Left lung (tissue), 4 donors: ENCODE measurements at regions not wholly inside any gene's neighbourhood (a gene's known extent, or its start where the extent isn't known, plus 50 kb on each side); places are given as distances from the start of the nearest gene placed in this dataset.

Source experiments
- ATAC-seq: fragments of 200-7000 bp; cut with Tn5 transposase; one replicate; pipeline ENCODE4 v1.9.1; 2020; ENCODE audit warnings: moderate library complexity
- DNase-seq, 4 donors: peaks; one replicate each; pipeline ENCODE4 v3.0.0-alpha.2; 2013 to 2020
- H3K27ac ChIP-seq, 2 donors: fragments of 200-600 bp; sonication (generic) in 1 of 2; one replicate each; pipeline versions ENCODE4 v1.5.0 to v1.8.0; 2020 to 2021
- H3K27me3 ChIP-seq, 2 donors: fragments of 200-600 bp; sonication (generic) in 1 of 2; one replicate each; pipeline versions ENCODE4 v1.5.0 to v1.8.0; 2020 to 2021
- H3K36me3 ChIP-seq, 2 donors: fragments of 200-600 bp; sonication (generic) in 1 of 2; one replicate each; pipeline versions ENCODE4 v1.5.0 to v1.8.0; 2020 to 2021
- H3K4me1 ChIP-seq, 2 donors: fragments of 200-600 bp; one replicate each; pipeline ENCODE4 v1.8.0; 2021
- H3K4me3 ChIP-seq, 2 donors: fragments of 200-600 bp; sonication (generic) in 1 of 2; one replicate each; pipeline versions ENCODE4 v1.5.0 to v1.8.0; 2020 to 2021; ENCODE audit warnings: mild to moderate bottlenecking in 1 of 2
- H3K9me3 ChIP-seq, 2 donors: fragments of 200-600 bp; sonication (generic) in 1 of 2; one replicate each; pipeline versions ENCODE4 v1.5.0 to v1.8.0; 2020 to 2021
- CTCF ChIP-seq, 2 donors: fragments of 200-600 bp; sonication (generic) in 1 of 2; IDR thresholded peaks; one replicate each; pipeline versions ENCODE4 v1.5.0 to v1.8.0; 2021; ENCODE audit warnings: antibody characterized with exemption in 2 of 2
- intact Hi-C, 2 donors: fragments of 100-400 bp; cut with DNase I; formaldehyde crosslinking; loops; one replicate each; pipeline versions ENCODE4 v1.11.2 to v1.14.2; 2022
- donor health status: DM: no; HTN: yes; CAD: no.
- donor health status: DM: no; HTN: no; CAD: no.

GRCh38 chr7:106957766-106958165 lies 86.7 kb upstream of the PRKAR2B start:
- TF ChIP-seq CTCF (IDR thresholded peaks at IDR 0.05), result no peak
- no peaks in the 10 kb centered on the region for H3K36me3 ChIP-seq
- H3K27me3 ChIP-seq, result no peaks in the 10 kb centered on the region
- H3K9me3 ChIP-seq, result no peaks in the 10 kb centered on the region
- ATAC-seq, result peak; percentile 80
- no peak for DNase-seq
- no peak overlapping the region for H3K27ac ChIP-seq
- no peaks in the 10 kb centered on the region for H3K4me1 ChIP-seq
- H3K4me3 ChIP-seq, result no peak overlapping the region
- intact Hi-C loops, result no loop called here

GRCh38 chr7:106959753-106960152 lies 84.8 kb upstream of the PRKAR2B start:
- no peak for TF ChIP-seq CTCF (IDR thresholded peaks at IDR 0.05)
- H3K9me3 ChIP-seq, result no peaks in the 10 kb centered on the region
- H3K4me1 ChIP-seq, result no peaks in the 10 kb centered on the region
- H3K4me3 ChIP-seq, result no peak overlapping the region
- H3K27ac ChIP-seq, result no peak overlapping the region
- intact Hi-C loops, result no loop called here
- ATAC-seq (no peak), DNase-seq (no peak)
- no peaks in the 10 kb centered on the region for H3K27me3 ChIP-seq
- no peaks in the 10 kb centered on the region for H3K36me3 ChIP-seq

GRCh38 chr7:106962751-106963150 lies 81.8 kb upstream of the PRKAR2B start:
- Histone ChIP-seq H3K27ac (no peak overlapping the region), H3K36me3 (no peaks in the 10 kb centered on the region), H3K9me3 (no peaks in the 10 kb centered on the region), H3K27me3 (no peaks in the 10 kb centered on the region), H3K4me3 (no peak overlapping the region), H3K4me1 (no peaks in the 10 kb centered on the region)
- no peak for TF ChIP-seq CTCF (IDR thresholded peaks at IDR 0.05)
- no peak for ATAC-seq
- DNase-seq, result no peak
- intact Hi-C loops, result no loop called here

- Histone ChIP-seq H3K36me3 (no peaks in the 10 kb centered on the region), H3K27me3 (no peaks in the 10 kb centered on the region), H3K9me3 (no peaks in the 10 kb centered on the region), H3K4me3 (no peak overlapping the region), H3K27ac (no peak overlapping the region), H3K4me1 (no peaks in the 10 kb centered on the region)
- no peak for DNase-seq
- TF ChIP-seq CTCF (IDR thresholded peaks at IDR 0.05), result no peak
- intact Hi-C loops, result no loop called here
- no peak for ATAC-seq
Measured at GRCh38 chr7:106964466-106964865, 80.0 kb upstream of the PRKAR2B start.

- no peak for TF ChIP-seq CTCF (IDR thresholded peaks at IDR 0.05)
- intact Hi-C loops, result no loop called here
Measured at GRCh38 chr7:106965108-106965507, 79.4 kb upstream of the PRKAR2B start.

More at GRCh38 chr7:106965108-106965507, 79.4 kb upstream of the PRKAR2B start:
- ATAC-seq, result no peak
- Histone ChIP-seq H3K36me3 (no peaks in the 10 kb centered on the region), H3K9me3 (no peaks in the 10 kb centered on the region), H3K27ac (no peak overlapping the region), H3K27me3 (no peaks in the 10 kb centered on the region), H3K4me1 (no peaks in the 10 kb centered on the region), H3K4me3 (no peak overlapping the region)
- DNase-seq, result no peak
